ELR (cell line): ENCODE measurements at regions not wholly inside any gene's neighbourhood (a gene's known extent, or its start where the extent isn't known, plus 50 kb on each side); places are given as distances from the start of the nearest gene placed in this dataset.

Source experiments
- DNase-seq: peaks from one replicate; pipeline ENCODE4 v3.0.0-alpha.2; 2015; ENCODE audit warnings: low read depth

DNA sequence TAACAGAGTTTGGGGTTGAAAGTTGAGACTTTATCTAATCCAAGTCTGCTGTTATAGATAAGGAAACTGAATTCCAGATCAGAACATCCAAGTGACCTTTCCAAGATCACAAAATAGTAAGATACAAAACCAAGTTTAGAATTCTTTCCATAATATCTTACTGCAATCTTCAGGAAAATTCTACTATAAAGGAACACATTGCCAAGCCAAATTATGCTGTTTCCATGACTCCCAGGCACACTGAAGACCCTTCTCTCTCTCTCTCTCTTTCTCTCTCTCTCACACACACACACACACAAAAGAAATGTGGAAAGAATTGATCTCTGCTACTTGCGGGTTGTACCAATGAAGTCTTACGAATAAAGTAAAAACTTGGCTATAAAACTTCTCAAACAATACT lies 398.4 kb downstream of the METTL4 start:
- DNase-seq: no peak

DNA sequence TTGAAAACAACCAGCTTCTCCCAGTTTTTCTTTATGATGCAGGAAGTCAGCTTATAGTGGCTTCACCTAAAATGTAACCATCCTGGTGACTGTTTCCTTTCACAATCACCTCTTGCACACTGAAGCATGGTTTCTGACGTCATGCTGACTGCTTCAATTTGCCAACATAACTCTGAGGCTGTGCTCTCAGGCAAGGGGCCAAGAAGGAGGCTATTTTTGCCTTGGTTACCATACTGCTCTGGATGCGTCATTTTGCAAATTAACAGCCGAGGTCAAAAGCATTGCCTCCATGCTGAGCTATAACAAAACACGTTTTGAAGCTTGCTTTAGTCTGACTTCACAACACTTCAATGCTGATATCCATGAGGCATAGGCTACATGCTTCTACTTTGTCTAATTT lies 397.8 kb downstream of the METTL4 start:
- peak; percentile 89 for DNase-seq

- no peak for DNase-seq
Measured at GRCh38 chr18:2178036-2178435, 393.3 kb downstream of the METTL4 start.

- no peak for DNase-seq
Measured at GRCh38 chr18:2179498-2180183, 391.7 kb downstream of the METTL4 start.

DNA sequence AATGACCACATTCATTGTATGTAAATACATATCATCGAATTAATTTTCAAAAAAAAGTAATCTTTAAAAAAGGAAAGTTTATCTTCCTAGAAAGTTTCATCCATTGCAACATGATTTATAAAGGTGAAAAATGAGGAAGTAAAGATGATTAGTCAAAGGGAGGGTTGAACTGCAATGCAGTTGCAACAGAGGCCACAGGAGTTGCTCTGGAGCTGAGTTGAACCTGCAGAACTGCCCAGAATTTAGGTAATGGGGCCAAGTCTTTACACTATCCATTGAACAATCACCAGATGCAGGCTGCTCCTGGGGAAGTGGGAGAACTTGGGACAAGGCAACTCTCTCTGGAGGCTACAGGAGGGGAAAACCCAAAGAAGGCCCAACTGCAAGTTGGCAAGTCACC lies 390.7 kb downstream of the METTL4 start:
- no peak for DNase-seq

DNA sequence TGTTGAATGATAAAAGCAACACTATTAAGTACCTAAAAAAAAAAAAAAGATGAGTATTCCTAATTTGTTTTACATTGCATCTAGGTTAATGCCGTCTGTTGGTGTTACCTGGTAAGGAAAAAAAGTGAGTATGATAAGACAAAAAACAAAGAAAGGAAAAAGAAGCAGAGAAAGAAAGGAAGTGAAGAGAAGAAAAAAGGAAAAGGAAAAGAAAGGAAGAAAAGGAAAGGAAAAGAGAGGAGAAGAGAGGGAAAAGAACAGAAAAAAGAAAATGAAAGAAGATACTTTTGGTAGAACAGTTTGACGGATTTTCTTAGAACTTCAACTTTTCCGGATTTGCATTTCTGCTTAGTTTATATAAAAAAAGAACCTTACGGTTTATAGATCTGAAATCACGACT lies 387.9 kb downstream of the METTL4 start:
- no peak for DNase-seq

- DNase-seq: no peak
Measured at GRCh38 chr18:2186967-2187366, 384.3 kb downstream of the METTL4 start.

- DNase-seq: no peak
Measured at GRCh38 chr18:2188258-2188657, 383.0 kb downstream of the METTL4 start.

- DNase-seq: no peak
Measured at GRCh38 chr18:2191180-2191790, 380.0 kb downstream of the METTL4 start.

- DNase-seq: peak; percentile 24
Measured at GRCh38 chr18:2192562-2192961, 378.7 kb downstream of the METTL4 start.

DNA sequence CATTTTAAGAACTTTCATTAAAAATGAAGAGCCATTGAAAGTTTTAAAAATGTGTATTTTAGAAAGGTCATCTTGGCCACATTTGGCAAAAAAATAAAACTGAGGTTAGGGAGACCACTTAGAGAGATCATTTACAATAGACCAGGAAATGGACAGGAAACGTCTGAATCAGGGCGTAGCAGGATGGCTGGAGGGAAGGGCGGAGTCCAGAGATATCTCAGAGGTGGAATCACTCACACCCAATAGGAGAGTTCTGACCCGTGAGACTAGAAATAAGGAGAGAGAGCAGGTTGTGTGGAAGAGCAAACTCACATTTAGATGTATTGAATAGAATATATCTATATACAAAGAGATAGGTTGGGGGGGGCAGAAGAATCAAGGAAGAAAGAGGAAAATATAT lies 373.4 kb downstream of the METTL4 start:
- no peak for DNase-seq

- DNase-seq: no peak
Measured at GRCh38 chr18:2199060-2199459, 372.2 kb downstream of the METTL4 start.

- no peak for DNase-seq
Measured at GRCh38 chr18:2201036-2201600, 370.2 kb downstream of the METTL4 start.

DNA sequence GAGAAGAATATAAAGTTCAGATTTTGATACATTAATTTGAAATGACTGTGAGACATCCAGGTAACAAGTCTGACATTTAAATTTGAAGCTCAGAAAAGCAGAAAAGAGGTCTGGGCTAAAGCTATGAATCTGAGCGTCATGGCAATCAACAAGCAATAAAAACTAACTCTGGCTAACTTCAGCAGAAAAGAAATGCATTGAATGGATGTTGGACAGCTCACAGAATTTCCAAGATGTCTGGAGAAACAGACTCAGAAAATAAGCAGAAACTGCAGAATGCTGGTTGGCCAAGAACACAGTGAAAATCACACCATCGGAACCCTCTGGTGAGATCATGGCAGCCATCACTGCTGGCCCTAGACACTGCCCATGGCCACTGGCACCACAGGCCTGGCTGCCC lies 366.6 kb downstream of the METTL4 start:
- no peak for DNase-seq

DNA sequence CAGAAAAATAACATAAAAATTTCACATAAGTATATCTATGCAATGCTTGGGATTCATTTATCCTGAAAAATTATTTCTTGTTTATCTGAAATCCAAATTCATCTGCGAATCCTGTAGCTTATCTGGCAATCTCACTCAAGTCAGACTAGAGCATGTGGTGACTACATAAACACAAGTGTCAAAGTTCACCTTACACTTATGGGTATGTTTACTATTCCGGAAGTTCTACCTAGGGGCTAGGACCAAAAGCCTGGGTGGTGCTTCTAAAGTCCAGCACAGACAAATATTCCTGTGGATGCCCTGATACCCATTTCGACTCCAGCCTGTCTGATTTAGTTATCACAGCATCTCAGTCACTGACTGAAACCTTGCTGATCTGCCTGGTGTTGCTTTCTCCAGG lies 364.0 kb downstream of the METTL4 start:
- DNase-seq: no peak

DNA sequence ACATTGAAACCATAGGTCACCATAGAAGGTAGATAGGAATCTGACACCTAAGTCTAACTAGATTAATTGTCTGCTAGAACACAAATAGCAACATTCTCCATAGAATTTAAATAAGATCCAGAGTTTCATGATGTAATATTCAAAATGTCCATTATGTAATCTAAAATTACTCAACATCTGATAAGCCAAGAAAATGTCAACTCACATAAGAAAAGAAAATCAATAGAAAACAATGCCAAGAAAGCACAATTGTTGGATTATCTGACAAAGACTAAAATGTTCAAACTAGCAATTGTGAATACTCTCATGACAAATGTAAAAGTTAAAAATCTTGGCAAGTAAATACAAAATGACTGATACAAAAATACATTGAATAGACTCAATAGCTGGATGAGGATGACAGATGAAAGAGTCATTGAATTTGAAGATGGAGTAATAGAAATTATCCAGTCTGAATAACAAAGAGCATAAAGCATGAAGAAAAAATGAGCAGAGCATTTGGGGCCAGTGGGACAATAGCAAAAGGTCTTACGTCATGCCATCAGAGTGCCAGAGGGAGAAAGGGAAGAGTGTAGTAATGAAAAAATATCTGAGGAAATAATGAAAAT lies 358.6 kb downstream of the METTL4 start:
- DNase-seq: no peak

DNA sequence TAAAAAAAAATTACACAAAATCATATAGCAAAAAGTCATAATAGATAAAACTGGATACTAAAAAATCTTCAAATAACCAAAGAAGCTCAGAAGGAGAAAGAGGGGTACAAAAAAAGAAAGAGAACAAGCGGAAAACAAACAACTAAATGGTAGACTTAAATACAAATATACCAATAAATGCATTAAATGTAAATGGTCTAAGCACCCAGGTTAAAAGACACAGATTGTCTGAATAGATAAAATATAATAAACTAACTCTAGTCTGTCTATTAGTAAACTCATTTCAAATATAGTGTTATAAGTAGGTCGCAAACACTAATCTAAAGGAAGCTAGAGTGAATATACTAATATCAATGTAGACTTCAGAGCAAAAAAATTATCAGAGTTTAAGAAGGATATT lies 357.4 kb downstream of the METTL4 start:
- DNase-seq: no peak

GRCh38 chr18:2217356-2217755 lies 353.9 kb downstream of the METTL4 start:
- no peak for DNase-seq

GRCh38 chr18:2218101-2218500 lies 353.2 kb downstream of the METTL4 start:
- no peak for DNase-seq

- DNase-seq: no peak
Measured at GRCh38 chr18:2219706-2220105, 351.6 kb downstream of the METTL4 start.

- DNase-seq: peak; percentile 37
Measured at GRCh38 chr18:2222270-2223185, 348.8 kb downstream of the METTL4 start.

DNA sequence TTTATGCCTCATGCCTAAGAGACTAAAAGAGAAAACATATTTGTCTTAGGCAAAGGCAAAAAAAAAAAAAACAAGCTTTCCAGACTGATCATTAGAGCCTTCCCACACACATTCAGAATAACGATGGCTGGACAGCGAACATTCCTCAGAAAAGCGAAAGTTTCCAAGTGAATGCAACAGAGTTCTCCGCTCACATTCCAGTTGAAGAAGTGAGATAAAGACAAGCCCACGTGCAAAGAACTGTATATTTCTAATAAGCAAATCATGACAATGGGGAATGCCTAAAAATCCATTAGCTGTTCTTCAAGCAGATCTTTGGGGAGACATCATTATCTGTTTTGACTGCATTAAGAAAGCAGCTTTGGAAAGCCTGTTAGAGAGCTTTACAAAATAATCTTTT lies 347.9 kb downstream of the METTL4 start:
- DNase-seq: peak; percentile 43
